AG04449 (cell line): ENCODE measurements at regions not wholly inside any gene's neighbourhood (a gene's known extent, or its start where the extent isn't known, plus 50 kb on each side); places are given as distances from the start of the nearest gene placed in this dataset.

Experiments
- CTCF ChIA-PET: fragments of 350-600 bp; formaldehyde crosslinking; extraction: SDS; loops from one replicate; lab custom pipeline; 2021; ENCODE audit warnings: antibody characterized with exemption; lab: Yijun Ruan, JAX
- POLR2A ChIA-PET: fragments of 400-600, 350-600 bp; formaldehyde crosslinking; extraction: SDS; loops from one replicate; lab custom pipeline; 2020; ENCODE audit warnings: antibody characterized with exemption, inconsistent platforms; lab: Yijun Ruan, JAX
- DNase-seq: peaks from one replicate; pipeline ENCODE4 v3.0.0-alpha.2; 2010; ENCODE audit warnings: low read depth, low spot score
- H3K4me3 ChIP-seq: 2 replicates; pipeline ENCODE4 v1.5.1; 2011; ENCODE audit warnings: low read depth, mild to moderate bottlenecking, control low read depth, low read length
- CTCF ChIP-seq: IDR thresholded peaks from one replicate; pipeline ENCODE4 v1.5.1; 2011; ENCODE audit warnings: mild to moderate bottlenecking, moderate library complexity, low read length, control low read depth, inconsistent platforms; ENCODE audit not compliant: insufficient read depth; ENCODE audit errors: missing control alignments

DNA sequence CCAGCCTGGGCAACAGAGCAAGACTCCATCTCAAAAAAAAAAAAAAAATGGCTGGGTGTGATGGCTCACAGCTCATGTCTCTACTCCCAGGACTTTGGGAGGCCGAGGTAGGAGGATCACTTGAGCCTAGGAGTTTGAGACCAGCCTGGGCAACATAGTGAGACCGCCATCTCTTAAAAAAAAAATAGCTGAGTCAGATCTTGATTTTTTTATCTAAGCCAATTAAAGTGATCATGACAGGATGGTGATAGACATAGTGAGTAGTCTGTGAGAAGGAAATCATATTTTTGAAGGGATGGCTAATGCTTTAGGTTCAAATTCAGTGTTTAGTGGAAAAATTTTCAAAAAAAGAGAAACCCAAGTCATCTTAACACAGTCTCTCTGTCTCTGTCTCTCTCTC is 114.6 kb upstream of the JARID2 start:
- DNase-seq = no peak
- ChIA-PET CTCF (no interaction called here), POLR2A (no interaction called here)
- H3K4me3 ChIP-seq = no peak overlapping the region
- TF ChIP-seq CTCF = no peak

DNA sequence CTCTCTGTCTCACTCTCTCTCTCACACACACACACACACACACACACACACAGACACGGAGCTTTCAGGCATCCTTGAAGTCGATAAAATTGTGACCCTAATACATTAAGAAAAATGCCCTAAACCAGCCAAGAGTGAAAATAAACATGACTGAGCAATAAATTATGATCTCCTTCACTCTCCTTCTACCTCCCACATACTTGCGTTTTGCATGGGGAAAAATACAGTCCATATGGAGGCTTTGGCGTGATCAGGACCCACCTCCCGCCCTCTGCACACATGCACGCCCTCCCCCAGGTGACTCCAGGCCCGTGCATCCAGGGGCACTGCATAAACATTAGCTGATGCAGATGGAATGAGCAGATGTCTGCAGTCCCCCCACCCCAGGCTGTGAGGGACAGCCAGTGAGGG is 114.2 kb upstream of the JARID2 start:
- ChIA-PET POLR2A (no interaction called here), CTCF (no interaction called here)
- no peak for TF ChIP-seq CTCF
- H3K4me3 ChIP-seq = no peak overlapping the region
- no peak for DNase-seq

DNA sequence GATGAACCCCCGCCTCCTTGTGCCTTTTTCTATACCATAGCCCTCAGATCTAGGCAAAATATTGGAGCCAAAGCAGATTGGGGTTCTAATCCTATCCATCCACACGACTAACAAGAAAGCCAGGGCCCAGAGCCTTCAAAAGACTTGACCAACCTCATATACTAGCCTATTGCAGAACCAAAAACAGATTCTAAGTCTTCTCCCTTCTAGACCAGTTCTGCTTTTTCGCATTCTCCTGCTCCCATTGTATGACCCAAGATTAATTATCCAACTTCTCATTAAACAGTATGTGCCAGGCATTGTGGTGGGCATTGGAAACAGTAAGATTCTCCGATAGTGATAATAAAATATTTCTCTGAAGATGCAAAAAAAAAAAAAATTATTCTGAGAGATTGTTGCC is 113.7 kb upstream of the JARID2 start:
- CTCF ChIA-PET = no interaction called here
- no peak overlapping the region for H3K4me3 ChIP-seq
- POLR2A ChIA-PET = no interaction called here
- DNase-seq = no peak
- no peak for TF ChIP-seq CTCF

DNA sequence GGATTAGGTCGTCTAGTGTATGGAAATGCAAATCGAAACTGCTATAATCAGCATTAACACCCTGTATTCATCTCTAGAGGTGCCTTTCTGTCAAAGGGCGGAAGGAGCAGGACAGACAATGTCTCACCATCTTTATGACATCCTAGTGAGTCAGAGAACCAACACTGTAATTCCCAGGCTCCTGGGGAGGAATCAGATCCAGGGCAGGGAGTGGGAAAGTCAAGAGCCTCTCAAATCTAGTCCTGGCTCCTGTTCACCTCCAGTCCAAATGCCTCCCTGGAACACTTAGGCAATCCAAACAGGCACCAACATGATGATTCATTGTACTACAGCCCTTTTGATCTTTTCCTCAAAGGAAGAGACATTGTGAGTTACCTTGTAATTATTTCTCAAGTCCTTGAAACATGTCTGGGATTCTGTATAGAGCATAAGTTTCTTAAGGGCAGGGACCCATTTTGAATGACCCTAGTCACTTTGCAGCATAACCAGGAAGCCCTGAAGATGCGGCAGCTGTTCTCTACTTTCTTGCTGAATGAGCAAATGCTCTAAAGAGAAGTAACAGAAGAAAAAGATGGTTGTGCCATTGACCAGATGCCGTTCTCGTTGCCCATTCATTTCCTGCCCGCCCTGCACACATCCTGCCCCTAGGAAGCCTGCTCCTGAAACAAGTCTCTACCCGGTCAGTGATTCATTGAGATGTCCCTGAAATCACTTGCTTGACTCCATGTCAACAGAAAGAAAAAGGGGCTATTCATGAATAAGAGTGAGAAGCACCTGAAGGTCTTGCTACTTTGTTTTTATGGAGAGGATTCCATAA is 112.8 kb upstream of the JARID2 start:
- CTCF ChIA-PET = no interaction called here
- POLR2A ChIA-PET = no interaction called here
- H3K4me3 ChIP-seq = no peak overlapping the region
- DNase-seq = peak; percentile 23
- no peak for TF ChIP-seq CTCF

- CTCF ChIA-PET = no interaction called here
- POLR2A ChIA-PET = no interaction called here
- TF ChIP-seq CTCF = no peak
- no peak for DNase-seq
- no peak overlapping the region for H3K4me3 ChIP-seq
Measured at GRCh38 chr6:15137086-15137485, 108.8 kb upstream of the JARID2 start.

DNA sequence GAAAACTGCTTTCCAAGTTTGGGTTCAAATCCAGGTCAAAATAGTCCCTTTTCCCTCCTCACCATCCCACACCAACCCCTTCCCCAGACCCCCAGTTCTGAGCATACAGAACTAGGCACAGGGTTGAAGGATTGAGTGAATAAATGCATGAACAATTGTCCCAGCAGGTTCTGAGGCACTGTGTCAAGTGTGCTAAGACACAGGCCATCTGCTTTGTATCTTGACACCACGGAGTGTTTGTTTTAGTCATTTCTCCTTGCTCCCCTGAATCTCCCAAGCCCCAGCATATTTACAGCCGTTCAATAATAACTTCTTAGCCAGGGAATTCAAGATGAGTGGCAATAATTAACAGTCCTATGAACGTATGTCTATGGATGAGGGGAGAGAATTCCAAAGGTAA is 102.8 kb upstream of the JARID2 start:
- DNase-seq = no peak
- H3K4me3 ChIP-seq = no peak overlapping the region
- CTCF ChIA-PET = no interaction called here
- no peak for TF ChIP-seq CTCF
- POLR2A ChIA-PET = no interaction called here
